ENCODE measurements at regions not wholly inside any gene's neighbourhood (a gene's known extent, or its start where the extent isn't known, plus 50 kb on each side); places are given as distances from the start of the nearest gene placed in this dataset.

GRCh38 chr1:185646202-185646683 is 87.9 kb upstream of the HMCN1 start:
- peak; percentile 83 to 86 (median 84) for DNase-seq (ENCODE audit: low read depth in 3 of 3, low spot score in 2 of 3)

- DNase-seq (ENCODE audit: low read depth in 3 of 3, low spot score in 2 of 3), result no peak
Observed at GRCh38 chr1:185645686-185646085, 88.5 kb upstream of the HMCN1 start.

GRCh38 chr1:185645162-185645640 is 89.0 kb upstream of the HMCN1 start:
- no peak for DNase-seq (ENCODE audit: low read depth in 3 of 3, low spot score in 2 of 3)

GRCh38 chr1:185644531-185644930 is 89.7 kb upstream of the HMCN1 start:
- no peak for DNase-seq (ENCODE audit: low read depth in 3 of 3, low spot score in 2 of 3)

GRCh38 chr1:185636848-185637247 is 97.3 kb upstream of the HMCN1 start:
- DNase-seq (ENCODE audit: low read depth in 3 of 3, low spot score in 2 of 3), result no peak

GRCh38 chr1:185634704-185635103 is 99.5 kb upstream of the HMCN1 start:
- no peak for DNase-seq (ENCODE audit: low read depth in 3 of 3, low spot score in 2 of 3)

- no peak for DNase-seq (ENCODE audit: low read depth in 3 of 3, low spot score in 2 of 3)
Observed at GRCh38 chr1:185632659-185633423, 101.3 kb upstream of the HMCN1 start.

- DNase-seq (ENCODE audit: low read depth in 3 of 3, low spot score in 2 of 3), result no peak
Observed at GRCh38 chr1:185631843-185632242, 102.3 kb upstream of the HMCN1 start.

- DNase-seq (ENCODE audit: low read depth in 3 of 3, low spot score in 2 of 3), result no peak
Observed at GRCh38 chr1:185627761-185628501, 106.3 kb upstream of the HMCN1 start.

GRCh38 chr1:185627171-185627570 is 107.0 kb upstream of the HMCN1 start:
- no peak for DNase-seq (ENCODE audit: low read depth in 3 of 3, low spot score in 2 of 3)

- DNase-seq (ENCODE audit: low read depth in 3 of 3, low spot score in 2 of 3), result no peak
Observed at GRCh38 chr1:185626344-185626743, 107.8 kb upstream of the HMCN1 start.

- no peak for DNase-seq (ENCODE audit: low read depth in 3 of 3, low spot score in 2 of 3)
Observed at GRCh38 chr1:185610954-185611353, 123.2 kb upstream of the HMCN1 start.

GRCh38 chr1:185608177-185608576 is 126.0 kb upstream of the HMCN1 start:
- no peak for DNase-seq (ENCODE audit: low read depth in 3 of 3, low spot score in 2 of 3)

- DNase-seq (ENCODE audit: low read depth in 3 of 3, low spot score in 2 of 3), result no peak
Observed at GRCh38 chr1:185603158-185603557, 131.0 kb upstream of the HMCN1 start.

- no peak for DNase-seq (ENCODE audit: low read depth in 3 of 3, low spot score in 2 of 3)
Observed at GRCh38 chr1:185601189-185601588, 133.0 kb upstream of the HMCN1 start.

- no peak for DNase-seq (ENCODE audit: low read depth in 3 of 3, low spot score in 2 of 3)
Observed at GRCh38 chr1:185600641-185601040, 133.6 kb upstream of the HMCN1 start.

- no peak for DNase-seq (ENCODE audit: low read depth in 3 of 3, low spot score in 2 of 3)
Observed at GRCh38 chr1:185598332-185598731, 135.9 kb upstream of the HMCN1 start.

- no peak for DNase-seq (ENCODE audit: low read depth in 3 of 3, low spot score in 2 of 3)
Observed at GRCh38 chr1:185595835-185596667, 138.1 kb upstream of the HMCN1 start.

- DNase-seq (ENCODE audit: low read depth in 3 of 3, low spot score in 2 of 3), result no peak
Observed at GRCh38 chr1:185594786-185595410, 139.3 kb upstream of the HMCN1 start.

- no peak for DNase-seq (ENCODE audit: low read depth in 3 of 3, low spot score in 2 of 3)
Observed at GRCh38 chr1:185593271-185593670, 140.9 kb upstream of the HMCN1 start.

GRCh38 chr1:185585770-185586169 is 148.4 kb upstream of the HMCN1 start:
- no peak for DNase-seq (ENCODE audit: low read depth in 3 of 3, low spot score in 2 of 3)

Measured in right renal cortex interstitium (tissue), 3 donors.